ENCODE measurements at regions not wholly inside any gene's neighbourhood (a gene's known extent, or its start where the extent isn't known, plus 50 kb on each side); places are given as distances from the start of the nearest gene placed in this dataset.
"Not testable (repeated sequence)": the region's sequence is repeated elsewhere in the genome, so short reads cannot be mapped to it uniquely, and the experiment has no call there.

- H3K4me3 ChIP-seq (ENCODE audit: low read depth, low read length) = no peak overlapping the region
- DNase-seq (ENCODE audit: low read depth) = no peak
- no peak for TF ChIP-seq CTCF (conservative IDR thresholded peaks at IDR 0.05; ENCODE audit: low read depth, low read length)
Measured at GRCh38 chr12:131620946-131621681, 89.8 kb upstream of the SFSWAP start.

DNA sequence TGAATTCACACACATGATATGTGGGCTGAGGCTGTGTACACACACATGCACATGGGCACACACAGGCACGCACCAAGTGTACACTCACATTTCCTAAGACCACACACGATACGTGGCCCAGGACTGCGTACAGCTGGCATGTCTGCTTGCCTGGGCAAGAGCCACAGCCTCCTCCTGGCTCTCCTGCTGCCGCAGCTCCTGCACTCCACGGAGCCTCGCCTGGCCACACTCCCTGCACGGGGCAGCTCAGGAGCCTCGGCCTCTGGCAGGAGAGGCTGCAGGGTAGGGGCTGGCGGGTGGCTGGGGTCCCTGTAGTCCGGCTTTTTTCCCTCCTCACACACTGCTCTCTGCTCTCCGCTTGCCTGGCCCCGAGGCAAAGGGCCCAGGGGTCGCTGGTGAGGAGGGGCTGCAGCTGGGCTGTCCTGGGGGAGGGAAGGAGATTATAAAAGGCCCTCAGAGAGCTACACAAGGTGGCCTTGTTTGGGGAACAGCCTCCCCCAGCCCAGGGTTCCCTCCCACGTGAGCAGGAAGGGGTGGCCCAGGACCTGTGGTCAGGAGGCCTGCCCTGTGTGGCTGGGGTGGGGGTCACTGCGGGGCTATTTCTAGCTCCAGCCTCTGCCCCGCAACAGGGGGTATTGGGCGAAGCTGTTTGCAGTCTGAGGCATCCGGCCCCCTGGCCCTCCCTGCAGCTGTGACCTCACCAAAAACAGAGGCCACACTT is 89.0 kb upstream of the SFSWAP start:
- H3K4me3 ChIP-seq (ENCODE audit: low read depth, low read length) = no peak overlapping the region
- DNase-seq (ENCODE audit: low read depth) = peak; percentile 3
- TF ChIP-seq CTCF (conservative IDR thresholded peaks at IDR 0.05; ENCODE audit: low read depth, low read length) = no peak

- H3K4me3 ChIP-seq (ENCODE audit: low read depth, low read length) = no peak overlapping the region
- no peak for DNase-seq (ENCODE audit: low read depth)
- TF ChIP-seq CTCF (conservative IDR thresholded peaks at IDR 0.05; ENCODE audit: low read depth, low read length) = no peak
Measured at GRCh38 chr12:131622422-131622955, 88.4 kb upstream of the SFSWAP start.

- H3K4me3 ChIP-seq (ENCODE audit: low read depth, low read length); DNase-seq (ENCODE audit: low read depth): not testable (repeated sequence)
Measured at GRCh38 chr12:131623404-131624368, 87.2 kb upstream of the SFSWAP start.

DNA sequence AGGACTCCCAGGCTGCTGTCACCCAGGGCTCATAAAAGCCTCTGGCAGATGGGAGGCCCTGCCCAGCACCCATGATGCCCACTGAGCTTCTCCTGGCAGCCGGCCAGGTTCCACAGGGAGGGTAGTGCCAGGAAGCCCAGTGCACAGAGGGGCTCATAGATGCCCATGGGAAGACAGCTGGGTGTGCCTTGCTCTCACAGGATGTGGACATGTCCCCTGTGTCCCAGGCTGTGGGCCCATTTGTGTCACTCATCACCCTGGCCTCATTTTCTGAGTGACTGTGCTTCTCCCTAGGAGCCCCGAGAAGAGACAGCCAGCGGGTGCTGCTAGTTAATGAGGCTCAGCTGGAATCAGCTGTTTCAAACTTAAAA is 86.5 kb upstream of the SFSWAP start:
- not testable (repeated sequence) for DNase-seq (ENCODE audit: low read depth); H3K4me3 ChIP-seq (ENCODE audit: low read depth, low read length)

GRCh38 chr12:131624756-131625501 is 86.0 kb upstream of the SFSWAP start:
- not testable (repeated sequence) for H3K4me3 ChIP-seq (ENCODE audit: low read depth, low read length); DNase-seq (ENCODE audit: low read depth)

DNA sequence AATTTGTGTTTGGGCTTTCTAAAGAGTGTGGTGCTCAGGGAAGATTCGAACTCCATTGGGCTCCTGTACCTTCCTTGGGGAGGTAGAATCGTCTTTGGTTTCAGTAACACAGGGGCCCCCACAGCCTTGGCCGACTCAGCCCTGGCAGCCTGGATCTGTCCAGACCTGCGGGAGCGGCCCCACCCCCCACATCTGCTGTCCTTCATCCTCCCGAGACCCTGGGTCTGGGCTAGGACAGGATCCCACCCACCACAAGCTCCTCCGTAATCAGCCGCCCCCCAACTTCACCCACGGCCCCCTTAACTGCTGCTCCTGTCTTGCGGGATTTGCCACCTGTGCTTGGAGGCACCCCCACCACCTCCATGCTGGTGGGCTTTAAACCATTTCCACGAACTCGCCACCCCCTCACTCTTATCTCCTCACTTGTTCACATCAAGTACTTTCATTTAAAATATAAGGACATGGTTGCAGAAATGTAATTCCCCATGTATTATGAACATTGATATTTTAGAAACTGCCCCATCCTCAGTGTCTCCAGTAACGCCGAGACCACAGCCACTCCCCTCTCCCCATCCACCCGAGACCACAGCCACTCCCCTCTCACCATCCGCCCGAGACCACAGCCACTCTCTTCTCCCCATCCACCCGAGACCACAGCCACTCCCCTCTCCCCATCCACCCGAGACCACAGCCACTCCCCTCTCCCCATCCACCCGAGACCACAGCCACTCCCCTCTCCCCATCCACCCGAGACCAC is 84.7 kb upstream of the SFSWAP start:
- DNase-seq (ENCODE audit: low read depth); H3K4me3 ChIP-seq (ENCODE audit: low read depth, low read length): not testable (repeated sequence)

DNA sequence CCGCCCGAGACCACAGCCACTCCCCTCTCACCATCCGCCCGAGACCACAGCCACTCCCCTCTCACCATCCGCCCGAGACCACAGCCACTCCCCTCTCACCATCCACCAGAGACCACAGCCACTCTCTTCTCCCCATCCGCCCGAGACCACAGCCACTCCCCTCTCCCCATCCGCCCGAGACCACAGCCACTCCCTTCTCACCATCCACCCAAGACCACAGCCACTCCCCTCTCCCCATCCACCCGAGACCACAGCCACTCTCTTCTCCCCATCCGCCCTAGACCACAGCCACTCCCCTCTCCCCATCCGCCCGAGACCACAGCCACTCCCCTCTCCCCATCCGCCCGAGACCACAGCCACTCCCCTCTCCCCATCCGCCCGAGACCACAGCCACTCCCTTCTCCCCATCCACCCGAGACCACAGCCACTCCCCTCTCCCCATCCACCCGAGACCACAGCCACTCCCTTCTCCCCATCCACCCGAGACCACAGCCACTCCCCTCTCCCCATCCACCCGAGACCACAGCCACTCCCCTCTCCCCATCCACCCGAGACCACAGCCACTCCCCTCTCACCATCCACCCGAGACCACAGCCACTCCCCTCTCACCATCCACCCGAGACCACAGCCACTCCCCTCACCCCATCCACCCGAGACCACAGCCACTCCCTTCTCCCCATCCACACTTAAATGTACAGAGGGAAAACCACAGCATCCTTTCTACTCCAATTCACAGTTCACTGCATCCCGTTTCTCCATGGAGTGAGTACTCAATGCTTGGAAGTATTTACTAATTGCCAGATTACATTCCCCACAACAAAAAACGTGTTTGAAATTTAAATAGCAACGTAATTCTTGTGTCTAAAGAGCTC is 83.5 kb upstream of the SFSWAP start:
- DNase-seq (ENCODE audit: low read depth) = not testable (repeated sequence)

More for the DNA sequence above, 83.5 kb upstream of the SFSWAP start:
- not testable (repeated sequence) for H3K4me3 ChIP-seq (ENCODE audit: low read depth, low read length)

Measured in choroid plexus epithelial cell (primary cell).